CD4-positive, alpha-beta T cell treated with Interleukin-10 for 1 hour (primary cell): ENCODE measurements at regions not wholly inside any gene's neighbourhood (a gene's known extent, or its start where the extent isn't known, plus 50 kb on each side); places are given as distances from the start of the nearest gene placed in this dataset.

Source experiments
- DNase-seq: peaks from one replicate; pipeline ENCODE4 v3.0.0-alpha.2; 2020

DNA sequence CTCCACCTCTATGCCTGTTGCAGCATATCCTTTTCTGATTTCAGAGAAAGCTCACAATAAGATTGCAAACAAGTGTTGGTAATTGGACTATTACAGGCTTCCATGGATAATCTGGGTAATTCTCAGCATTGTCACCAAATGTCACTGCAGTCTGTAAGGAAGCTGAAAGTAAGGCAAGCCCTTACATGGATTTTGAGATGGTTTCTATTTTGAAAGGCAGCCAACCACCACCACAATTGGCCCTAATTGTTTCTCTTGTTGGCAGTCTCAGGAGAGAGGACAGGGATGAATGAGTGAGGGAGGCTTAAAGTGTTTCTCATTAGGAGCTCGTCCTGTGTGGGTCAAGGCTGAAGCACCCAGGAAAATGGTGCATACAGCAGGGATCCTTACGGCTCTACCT lies 879.9 kb downstream of the TUSC7 start:
- DNase-seq = no peak

DNA sequence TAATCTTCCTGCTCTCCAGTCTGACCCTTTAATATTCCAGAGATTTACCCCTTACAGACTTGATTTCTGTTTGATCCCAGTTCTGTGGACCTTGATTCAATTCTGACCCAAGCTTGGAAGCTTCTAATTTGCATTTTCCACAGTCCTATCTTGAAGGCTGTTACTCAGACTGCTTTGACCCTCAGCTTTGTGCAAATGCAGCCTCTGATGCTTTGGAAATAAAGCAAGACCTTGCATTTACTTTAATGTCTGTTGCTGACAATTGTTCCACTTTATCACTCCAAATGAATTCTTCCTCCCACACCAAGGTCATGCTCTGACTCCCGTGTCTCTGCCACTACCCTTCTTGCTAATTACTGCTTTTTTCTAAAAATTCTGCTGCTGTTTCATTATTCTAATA lies 886.0 kb downstream of the TUSC7 start:
- DNase-seq = no peak

DNA sequence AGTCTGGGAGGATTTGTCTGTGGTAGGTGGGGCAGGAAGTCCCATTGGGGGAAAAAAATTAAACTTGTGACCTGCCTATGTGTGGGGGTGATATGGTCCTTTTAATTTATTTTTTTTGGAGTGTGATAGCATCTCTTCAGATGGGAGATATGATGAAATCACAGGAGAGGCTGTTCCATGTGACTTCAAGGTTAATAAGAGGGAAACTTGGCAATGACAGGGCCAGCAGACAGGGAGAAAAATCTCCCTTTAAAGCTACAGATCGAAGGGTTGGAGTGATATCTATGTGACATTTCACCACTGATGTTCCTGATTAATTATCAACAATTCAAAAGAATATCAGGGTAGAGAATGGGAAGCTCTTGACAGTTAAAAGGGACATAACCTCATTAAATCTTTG lies 886.9 kb downstream of the TUSC7 start:
- no peak for DNase-seq

DNA sequence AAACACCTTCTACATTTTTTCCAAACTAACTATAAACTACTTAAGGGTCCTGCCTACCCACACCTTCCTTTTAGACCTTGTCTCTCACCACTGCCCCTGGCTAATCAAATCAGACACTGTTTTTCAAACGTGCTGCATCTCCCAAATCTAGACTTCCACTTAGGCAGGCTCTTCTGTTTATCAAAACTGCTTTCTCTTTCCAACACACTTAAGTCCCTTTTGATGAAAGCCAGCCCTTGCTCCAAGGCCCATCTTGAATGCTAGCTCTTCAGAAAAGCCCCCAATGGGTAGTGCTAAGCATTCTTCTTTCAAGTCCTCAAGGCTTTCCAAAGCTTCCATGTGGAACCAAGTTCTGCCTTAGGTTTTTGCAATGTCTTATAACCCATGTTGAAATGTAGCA lies 888.3 kb downstream of the TUSC7 start:
- DNase-seq = no peak

DNA sequence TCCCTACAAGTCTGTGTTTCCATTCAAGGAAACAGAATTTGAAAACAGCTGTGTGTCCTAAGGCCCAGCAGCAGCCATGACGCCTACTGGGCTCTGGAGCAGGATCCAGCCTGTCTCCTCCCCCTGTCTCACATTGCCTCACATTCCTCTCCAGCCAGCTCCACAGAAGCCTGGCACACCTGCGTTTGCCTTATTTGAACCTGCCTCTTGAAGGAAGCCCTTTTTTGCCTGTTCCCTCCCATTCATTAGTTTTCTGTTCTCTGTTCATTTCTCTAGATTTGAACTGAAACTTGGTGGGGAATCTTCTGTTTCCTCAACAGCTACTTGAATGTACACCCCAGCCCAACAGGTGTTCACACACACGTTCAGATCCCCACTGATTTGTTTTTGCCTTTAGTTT lies 890.5 kb downstream of the TUSC7 start:
- DNase-seq = no peak

DNA sequence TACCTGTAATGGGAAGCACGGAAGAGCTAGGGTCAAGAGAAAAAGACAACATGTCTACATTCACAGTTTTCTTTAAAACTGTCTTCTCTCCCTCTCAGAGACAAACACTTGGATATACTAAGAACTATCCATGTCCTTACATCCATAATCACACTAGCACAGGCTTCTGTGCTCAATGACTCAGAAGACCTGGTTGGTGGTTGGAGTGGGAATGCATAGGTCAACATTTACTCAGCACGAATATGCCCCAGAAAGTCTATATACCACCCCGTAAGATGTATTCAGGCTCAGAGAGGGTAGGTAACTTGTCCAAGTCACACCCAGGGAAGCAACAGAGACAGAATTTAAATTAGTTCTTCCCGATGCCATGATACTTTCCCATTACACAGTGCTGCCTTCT lies 891.1 kb downstream of the TUSC7 start:
- DNase-seq = no peak

DNA sequence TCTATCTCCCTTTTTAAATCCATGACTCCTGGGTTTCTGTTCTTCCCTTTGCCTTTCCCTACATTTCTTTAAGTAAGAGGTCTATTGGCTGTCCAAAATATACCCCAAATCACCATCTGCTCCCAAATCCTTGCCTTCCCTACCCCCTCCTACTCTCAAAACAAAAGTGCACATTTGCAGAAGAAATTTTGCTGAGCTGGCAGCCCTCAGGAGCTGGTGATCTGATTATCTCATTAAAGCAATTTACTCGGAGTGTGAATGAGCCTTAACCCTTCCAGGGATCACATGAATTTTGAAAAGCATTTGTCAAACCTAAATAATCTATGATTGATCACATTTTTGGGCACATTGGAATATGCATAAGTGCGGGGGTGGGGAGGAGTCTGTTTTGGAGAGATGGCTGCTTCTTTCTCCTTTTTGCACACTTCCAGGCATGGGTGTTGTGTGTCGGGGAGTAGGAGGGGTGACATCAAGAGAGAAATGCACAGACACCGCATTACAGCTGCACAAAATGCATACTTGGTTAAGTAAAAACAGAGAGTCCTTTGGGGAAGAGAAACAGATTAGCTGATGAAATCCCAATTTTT lies 892.6 kb downstream of the TUSC7 start:
- no peak for DNase-seq

DNA sequence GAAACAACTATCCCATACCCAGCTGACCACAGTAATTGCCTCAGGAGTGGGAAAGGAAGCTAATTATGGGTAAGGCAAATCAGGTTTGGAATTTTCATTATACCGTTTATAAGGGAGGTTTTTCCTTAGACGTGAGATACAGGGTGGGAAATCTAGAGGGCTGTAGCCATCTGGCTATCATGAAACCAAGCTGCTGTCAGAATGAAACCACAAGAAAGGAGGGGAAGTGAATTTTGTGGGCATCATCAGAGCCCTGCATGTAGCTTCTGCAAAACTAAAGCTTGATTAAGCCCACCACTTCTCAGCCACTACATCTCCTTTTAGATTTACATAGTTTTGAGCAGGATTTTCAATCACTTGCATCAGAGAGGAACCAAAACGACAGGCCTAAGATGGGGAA lies 893.5 kb downstream of the TUSC7 start:
- DNase-seq = peak; percentile 0

DNA sequence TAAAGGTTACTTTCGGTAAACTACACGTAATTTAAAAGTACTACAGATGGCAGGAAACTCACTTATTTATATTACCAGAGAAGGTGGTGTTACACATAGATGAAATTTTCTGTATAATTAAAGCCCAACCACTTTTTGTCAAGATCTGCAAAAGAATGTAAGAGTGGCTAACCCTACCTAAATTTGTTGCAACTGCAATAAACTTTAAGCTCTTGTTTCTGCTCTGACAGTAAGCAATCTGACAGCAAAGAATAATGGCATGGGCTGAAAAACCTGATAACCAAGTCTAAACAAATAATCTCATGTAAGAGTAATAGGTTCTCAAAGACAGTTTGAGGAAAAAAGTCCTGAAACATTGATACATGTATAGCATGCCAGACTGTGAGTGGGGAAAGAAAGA lies 897.3 kb downstream of the TUSC7 start:
- no peak for DNase-seq

DNA sequence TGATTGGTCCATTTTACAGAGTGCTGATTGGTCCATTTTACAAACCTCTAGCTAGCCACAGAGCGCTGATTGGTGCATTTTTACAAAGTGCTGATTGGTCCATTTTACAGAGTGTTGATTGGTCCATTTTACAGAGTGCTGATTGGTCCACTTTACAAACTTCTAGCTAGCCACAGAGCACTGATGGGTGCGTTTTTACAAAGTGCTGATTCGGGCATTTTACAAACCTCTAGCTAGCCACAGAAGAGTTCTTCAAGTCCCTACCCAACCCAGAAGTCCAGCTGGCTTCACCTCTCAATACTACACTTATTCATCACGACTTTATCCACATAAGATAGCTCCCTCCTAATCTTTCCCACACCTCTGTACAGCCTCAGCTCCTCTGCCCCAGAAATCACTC lies 899.8 kb downstream of the TUSC7 start:
- no peak for DNase-seq

DNA sequence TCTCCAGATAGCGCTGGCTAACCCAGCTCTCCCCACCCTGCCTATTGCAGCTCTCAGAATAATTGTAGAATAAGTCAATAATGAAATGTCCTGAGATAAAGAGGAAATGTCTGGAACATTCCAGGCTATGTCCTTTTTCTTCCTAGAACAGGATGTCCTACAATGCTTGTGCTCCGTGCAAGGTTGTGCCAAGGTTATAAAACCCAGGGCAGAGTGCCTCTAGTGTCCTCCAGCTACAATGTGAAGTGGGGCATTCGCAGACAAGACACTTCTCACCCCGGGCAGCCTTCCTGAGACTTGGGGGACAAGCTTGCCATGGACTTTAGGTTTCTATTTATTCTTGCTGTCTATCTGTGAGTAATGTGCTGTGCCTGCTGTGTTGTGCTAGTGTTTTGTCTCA lies 900.6 kb downstream of the TUSC7 start:
- no peak for DNase-seq

DNA sequence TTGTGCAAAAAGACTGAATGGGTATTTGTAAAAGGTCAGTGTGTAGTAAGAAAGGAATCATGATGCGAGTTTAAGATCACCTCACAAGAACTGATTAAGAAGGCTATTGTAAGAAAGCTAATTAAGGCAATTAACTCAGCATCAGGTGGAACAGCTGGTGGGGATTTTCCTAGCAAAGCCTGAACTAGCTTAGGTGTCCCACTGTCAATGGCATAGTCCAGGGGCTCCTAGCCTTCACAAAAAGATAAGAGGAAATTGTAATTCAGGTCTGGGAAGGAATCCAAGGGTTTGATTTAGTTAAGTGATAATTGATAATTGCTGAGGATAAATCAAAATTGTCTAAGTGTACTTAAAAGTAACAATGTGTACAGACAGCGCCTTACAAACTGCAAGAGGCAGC lies 901.6 kb downstream of the TUSC7 start:
- DNase-seq = no peak

DNA sequence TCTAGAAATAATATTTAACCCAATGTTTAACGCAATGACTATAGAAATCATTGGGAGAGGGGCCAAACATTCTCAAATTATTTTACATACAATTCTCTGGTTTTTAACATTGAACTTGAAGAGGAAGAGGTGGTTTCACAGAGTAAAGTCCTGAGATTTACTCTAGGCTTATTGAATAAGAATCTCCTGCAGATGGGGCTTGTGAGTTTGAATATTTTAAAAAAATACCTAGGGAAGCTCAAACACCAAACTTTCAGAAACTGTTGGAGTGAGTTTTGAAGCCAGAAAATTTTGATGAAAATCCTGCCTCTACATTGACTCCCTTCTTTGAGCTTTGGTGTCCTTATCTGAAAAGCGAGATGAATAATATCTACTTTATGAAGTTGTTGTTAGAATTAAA lies 906.6 kb downstream of the TUSC7 start:
- no peak for DNase-seq

DNA sequence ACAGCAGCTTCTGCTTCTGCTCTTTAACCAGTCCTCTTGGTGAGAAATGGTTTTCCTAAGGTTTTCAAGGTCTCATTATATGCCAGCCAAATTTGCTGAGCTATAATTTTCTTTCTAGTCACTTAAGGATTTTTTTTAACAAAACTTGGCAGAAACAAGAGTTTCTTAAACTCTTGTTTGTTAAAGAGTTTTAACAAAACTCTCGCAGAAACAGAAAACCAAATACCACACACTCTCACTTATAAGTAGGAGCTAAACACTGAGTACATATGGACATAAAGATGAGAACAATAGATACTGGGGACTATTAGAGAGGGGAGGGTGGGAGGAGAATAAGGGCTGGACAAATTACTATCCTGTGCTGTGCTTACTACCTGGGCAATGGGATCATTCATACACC lies 908.3 kb downstream of the TUSC7 start:
- no peak for DNase-seq

DNA sequence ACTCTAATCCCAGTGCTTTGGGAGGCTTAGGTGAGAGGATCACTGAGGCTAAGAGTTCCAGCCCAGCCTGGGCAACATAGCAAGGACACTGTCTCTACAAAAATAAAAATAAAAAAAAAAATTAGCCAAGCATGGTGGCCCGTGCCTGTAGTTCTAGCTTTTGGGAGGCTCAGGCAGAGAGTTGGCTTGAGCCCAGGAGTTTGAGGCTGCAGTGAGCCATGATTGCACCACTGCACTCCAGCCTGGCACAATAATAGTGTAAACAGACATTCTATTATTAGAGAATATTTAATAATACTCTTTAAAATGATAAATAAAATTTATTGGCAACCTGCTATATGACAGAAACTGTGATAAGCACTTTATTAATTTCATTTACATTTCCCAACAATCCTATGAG lies 908.9 kb downstream of the TUSC7 start:
- no peak for DNase-seq

DNA sequence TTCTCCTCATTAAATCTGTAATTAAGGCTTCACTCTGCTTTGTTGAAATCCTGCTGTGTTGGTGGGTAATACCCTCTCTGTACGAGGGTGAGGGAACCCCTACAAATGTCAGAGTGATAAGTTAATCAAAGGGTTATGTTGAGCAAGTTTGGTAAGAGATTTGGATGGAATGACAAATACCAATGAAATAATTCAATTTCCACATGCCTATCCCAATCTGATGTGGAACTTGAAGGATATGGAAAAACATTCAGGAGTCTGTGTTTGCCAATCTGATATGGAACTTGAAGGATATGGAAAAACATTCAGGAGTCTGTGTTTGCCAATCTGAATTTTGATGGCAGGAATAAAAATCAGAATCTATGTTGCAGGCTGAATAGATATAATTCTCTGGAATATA lies 910.2 kb downstream of the TUSC7 start:
- no peak for DNase-seq

DNA sequence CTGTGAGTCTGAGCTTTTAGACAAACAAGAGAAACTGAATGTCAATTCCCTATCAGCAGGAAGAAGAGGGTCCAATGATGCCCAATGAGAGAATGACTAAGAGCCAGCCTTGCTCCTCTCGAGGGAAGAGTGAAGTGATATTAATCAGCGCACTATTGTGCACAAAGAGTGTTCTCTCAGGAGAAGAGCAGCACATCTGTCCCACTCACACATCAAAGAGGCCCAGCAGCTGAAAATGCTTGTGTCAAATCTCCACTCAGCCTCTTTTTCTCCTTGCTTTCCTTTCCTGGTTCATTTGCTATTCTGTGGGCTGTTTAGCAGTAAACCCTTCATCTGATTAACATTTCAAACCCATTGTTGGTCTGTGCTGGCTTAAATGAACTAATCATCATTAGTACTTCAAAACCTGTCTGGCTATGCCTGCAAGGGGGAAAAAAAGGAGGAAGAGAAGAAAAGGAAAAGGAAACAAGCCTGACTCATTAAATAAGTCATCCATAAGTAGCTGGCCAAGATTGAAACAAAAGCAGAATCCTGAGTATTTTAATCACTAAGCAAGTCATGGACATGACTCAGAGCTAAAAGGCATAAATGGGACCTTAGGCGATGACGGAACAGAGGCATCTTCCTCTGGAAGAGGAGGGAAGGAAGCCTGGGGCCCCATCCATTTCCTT lies 912.7 kb downstream of the TUSC7 start:
- no peak for DNase-seq

DNA sequence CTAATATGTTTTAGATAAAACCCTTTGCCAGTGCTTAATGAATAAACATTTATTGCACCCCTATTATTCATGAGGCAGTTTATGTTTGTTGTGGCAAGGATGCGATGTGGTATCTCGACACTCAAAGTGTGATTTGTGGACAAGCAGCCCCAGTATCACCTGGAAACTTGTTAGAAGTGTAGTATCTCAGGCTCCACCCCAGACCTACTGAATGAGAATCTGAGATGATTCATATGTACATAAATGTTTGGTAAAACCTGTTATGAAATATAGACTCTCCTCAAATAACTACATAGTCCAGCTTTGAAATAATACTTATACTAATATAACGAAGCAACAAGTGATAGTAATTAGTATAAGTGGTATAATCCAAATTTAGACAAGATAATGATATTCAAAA lies 914.8 kb downstream of the TUSC7 start:
- DNase-seq = no peak

DNA sequence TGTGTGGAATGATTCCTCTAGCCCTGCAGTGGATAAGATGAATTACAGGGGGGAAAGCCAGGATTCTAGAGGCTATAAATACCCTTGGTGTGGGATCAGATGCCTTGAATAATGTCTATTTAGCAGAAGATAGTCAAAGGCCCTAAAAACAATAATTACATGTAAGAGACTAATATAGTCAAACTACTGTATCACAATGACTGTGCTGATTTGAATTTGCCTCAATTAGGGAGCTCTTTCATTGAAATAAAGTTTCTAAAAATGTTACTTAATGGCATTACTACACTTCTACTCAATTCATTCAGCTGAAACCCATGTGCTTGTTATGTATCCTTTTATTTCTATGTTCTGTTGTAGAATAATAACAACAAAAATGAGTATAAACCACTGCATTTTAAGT lies 915.6 kb downstream of the TUSC7 start:
- no peak for DNase-seq

DNA sequence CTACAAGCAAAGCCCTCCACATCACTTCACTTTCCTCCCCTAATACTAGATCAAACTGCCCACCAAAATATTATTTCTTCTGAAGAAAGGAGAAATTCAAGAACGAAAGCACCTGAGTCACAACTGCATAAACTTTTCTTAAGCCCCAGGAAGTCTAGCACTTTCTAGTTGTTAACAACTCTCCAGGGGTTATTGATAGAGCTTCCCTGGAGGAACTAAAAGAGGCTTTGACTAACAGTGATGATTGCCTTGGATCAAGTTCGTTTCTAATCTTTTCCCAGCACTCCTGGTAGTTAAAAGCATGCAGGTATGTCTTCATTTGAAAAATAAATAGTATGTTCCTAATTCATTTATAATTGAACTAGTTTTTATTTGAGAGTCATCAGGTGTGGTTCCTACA lies 917.0 kb downstream of the TUSC7 start:
- no peak for DNase-seq

DNA sequence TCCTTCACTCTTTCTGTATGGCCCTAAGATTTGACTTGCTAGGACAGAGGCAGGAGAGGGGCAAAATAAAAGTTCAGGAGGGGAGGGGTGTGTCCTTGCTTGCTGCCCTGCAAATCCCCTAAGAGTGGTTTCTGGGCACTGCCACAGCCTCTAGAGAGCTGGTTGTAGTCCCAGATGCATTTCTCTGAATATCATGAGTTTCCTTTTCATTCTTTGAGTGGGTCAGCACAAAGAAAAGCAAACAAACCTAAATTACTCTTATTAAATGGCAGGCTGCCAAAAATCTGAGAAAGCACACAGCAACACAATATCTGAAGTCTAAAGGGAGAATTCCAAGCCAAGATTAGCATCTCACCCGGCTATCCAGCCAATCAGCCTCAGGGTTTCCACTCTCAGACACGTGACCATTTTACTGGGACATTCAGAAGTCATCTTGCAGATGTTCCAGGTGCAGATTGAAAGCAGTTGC lies 919.3 kb downstream of the TUSC7 start:
- DNase-seq = no peak

DNA sequence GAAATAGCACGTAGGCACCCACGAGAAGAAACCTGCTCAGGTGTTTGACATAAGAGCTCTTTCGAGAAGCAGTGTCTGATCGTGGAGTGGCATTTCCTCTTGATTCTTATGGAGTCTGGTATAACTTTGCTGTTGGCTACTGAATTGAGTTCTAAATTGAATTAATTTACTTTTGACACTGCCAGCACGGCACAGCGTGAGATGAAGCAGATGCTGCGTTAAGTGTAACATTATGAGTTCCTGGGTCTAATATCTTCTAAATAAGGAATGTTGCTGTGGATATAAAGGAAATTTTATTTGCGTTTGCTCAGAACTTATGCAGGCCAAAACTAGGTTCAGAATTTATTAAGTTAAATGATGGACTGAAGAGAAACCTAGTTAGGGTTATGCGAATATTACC lies 919.9 kb downstream of the TUSC7 start:
- DNase-seq = no peak

DNA sequence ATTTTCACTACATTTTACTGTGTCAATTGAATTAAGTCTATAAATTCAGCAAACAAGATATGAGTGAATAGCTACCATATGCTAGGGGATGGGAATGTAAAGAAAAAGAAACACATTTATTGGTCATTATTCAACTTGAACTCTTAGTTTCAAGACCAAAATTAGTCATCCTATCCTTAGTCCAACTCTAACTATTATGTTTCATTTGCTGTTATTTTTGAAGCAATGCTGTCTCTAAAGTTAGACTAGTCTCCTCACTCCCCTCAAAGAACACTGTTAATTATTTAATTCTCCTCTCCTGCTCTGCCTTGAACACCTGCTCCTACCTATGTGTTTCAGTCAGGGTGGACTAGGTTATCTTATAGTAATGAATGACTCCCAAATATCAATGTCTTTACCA lies 920.9 kb downstream of the TUSC7 start:
- no peak for DNase-seq

DNA sequence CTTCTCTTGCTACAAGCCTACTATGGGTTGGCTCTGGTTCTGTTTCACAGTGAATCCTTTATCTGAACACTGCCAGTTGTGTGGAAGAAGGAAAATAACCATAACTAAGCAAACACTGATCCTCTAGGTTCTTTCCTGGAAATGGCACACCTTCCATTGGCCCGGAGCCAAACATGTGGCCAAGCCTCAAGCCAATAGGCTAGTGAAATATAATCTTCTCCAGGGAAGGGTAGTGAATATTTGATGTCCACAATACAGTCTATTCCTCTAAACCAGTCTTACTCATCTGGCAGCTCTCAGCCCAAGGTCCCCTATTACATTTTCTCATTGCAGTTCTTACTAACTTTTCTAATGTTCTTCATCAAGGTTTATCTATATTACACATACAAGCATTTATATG lies 921.3 kb downstream of the TUSC7 start:
- DNase-seq = no peak

DNA sequence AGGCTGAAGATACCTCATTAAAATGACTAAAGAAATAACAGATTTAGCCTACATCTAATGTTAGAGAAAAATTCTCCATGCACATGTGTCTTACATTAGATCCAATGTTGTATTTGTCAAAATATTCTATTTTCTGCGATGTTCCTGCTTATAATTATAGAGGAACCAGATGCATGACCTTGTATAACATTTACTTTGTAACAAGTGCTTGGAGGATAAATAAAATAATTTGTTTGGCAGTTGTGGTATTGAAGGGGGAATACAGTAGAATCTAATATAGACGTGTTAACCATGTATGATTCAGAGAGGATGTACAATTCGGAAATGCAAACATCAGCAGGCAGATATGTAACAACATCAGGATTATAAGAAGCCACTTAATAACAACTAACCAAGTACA lies 922.2 kb downstream of the TUSC7 start:
- DNase-seq = no peak
